HG02981 (cell line): ENCODE measurements at regions not wholly inside any gene's neighbourhood (a gene's known extent, or its start where the extent isn't known, plus 50 kb on each side); places are given as distances from the start of the nearest gene placed in this dataset.

Source experiments
- ATAC-seq: cut with Tn5 transposase; IDR thresholded peaks from one replicate; pipeline ENCODE4 v1.9.1; 2021; ENCODE audit warnings: mild to moderate bottlenecking, moderate library complexity; ENCODE audit not compliant: unreplicated experiment

DNA sequence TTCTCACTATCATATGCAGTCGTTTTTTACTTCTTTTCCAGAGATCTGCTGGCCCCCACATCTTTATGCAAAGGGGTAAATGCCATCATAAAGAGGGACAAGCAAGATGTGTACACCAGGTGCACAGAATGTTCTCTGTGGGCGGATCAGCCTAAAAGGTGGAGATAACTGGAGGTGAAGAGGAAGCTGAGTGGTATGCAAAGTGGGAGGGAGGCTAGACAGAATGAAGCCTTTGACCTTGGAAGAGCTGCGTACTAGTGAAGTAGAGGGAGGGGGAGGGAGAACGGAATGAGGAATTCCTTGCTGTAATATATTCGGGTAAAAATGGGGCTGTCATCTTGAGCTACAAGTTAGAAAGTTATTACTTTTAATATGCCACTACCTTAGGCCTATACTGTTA is 287.5 kb upstream of the VRK2 start:
- no peak for ATAC-seq

DNA sequence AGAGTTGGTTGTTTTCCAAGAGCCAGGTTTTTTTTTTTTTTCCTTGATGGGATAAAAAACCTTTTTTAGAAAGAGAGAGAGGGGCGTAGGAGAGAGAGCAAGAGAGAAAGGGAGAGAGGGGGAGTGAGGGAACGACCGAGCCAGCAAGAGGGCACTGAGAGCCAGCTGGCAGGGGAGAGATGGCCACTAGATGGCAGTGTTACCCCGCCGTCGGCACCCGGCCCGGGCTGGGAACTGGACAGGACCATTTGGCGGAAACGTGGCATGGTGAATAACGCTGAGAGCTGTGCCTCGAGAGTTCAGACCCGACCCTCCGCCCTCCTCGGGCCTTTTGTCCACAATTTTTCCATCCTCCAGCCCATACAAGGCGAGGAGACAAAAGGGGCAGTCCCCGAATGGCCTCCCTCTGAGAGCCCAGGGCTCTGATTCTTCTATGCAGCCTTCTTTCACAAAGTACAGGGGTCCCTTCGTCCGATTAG is 286.7 kb upstream of the VRK2 start:
- peak; percentile 90 for ATAC-seq

DNA sequence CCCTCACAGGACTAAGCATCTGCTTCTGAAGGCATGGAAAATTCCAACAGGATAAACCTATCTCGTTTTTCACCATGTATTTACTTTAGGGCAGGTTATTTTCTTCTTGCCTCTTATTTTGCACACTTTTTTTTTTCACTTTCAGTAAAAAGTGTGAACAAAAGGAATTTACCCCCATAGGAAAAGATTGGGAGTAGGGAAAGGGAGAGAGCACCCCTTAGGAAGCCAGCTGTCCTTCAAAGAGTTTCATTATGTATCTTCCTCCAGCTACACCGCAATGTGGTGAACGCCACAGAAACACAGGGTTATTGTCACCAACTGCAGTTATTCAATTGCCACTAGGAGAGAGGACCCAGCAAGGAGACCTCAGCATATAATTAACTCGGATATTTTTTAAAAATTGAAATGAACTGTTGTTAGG is 286.2 kb upstream of the VRK2 start:
- ATAC-seq, result peak; percentile 71

DNA sequence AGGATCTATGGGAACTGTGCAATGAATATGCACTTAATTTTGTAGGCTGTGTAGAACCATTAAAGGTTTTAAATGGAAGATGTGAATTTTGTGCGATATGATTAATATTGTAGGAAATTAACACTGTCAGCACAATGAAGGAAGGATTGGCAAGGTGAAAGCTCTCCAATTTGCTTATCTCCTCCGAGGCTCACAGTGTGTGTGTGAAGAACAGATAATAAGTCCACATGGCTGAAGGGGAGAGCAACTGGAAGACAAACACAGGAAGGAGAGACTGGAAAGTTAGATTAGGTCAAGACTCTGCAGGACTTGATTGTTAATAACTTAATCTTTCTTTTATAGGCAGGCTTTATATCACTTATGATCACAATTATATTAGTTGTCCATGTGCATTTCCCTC is 269.7 kb upstream of the VRK2 start:
- ATAC-seq, result no peak

DNA sequence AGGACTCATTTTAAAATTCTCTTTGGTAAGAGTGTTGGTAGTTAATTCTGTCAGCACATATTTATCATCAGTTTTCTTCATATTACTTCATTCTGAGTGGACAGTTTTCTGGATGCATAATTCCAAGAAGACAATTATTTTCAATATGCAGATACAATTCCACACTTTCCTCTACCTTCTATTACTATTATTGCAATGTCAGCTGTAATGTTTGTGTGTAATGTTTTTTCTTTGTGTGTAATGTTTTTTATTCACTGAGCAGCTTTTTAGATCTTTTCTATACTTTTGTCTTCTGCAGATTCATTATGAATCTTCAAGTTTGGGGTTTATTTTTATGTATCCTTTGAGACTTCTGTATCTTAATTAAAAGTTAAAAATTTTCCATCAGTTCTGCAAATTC is 264.0 kb upstream of the VRK2 start:
- ATAC-seq, result no peak

DNA sequence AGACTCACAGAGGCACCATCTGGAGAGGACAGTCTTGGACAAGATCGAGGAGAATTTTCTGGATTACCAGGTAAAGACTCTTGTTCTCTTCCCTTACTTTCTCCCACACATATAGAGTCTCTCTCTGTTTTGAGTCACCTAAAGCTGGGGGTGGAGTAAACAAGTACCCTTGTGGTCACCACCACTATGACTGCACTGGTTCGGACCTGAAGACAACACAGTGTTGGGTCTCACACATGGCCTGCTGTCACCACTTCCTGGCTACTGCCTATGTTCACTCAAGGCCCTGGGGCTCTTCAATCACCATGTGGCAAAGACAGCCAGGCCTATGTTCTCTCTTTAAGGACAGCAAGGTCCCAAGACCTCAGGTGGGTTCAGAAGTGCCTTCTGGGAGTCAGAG is 253.3 kb upstream of the VRK2 start:
- ATAC-seq, result no peak

DNA sequence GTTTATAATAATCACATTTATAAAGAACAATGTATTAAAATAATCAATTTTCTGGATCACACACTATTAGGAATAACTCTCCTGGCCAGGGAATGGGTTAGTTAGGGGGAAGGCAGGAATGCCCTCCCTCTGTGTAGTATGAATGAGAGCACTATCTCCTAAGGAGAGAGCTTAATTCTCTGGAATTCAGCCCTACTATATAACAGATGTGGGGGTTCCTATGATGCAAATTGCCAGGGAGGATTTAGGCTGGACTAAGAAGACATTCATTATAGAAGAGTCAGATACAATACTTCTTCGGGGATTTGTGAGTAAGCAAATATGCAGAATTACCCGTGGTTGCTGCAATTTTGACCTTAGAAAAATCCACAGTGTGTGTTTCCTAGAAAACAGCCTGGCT is 250.1 kb upstream of the VRK2 start:
- ATAC-seq, result no peak

DNA sequence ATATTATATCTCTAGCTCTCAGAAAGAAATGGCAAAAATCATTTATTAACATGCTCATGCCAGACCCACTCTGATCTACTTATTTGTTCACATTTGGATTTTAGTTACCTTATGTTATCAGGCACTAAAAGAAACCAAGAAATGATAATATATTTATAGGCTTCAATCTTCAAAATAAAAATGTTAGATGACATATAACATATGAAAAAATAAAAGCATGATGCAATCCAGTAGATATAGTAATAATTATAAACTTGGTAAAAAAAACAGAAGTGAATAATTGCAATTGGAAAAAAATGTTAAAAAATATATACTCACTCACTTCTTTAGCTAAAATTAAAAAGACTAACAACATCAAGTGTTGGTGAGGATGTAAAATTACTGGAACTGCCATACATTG is 248.3 kb upstream of the VRK2 start:
- ATAC-seq, result no peak

DNA sequence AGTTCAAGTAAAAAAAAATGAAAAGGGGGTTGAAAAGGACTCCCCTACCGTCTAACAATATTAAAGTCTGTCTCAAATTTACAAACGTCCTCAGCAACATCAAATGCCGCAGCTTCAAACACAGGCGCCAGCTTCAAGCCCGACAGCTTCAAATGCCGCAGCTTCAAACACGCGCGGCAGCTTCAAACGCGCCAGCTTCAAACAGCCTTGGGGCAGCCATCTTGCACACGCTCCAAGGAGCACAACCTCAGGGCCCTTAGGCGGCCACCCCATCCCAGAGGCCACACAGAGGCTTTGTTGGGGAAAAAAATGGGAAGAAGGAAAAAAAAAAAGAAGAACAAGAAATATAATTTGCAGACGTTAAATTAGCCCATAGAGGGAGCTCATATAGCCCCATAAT is 244.4 kb upstream of the VRK2 start:
- ATAC-seq, result no peak

DNA sequence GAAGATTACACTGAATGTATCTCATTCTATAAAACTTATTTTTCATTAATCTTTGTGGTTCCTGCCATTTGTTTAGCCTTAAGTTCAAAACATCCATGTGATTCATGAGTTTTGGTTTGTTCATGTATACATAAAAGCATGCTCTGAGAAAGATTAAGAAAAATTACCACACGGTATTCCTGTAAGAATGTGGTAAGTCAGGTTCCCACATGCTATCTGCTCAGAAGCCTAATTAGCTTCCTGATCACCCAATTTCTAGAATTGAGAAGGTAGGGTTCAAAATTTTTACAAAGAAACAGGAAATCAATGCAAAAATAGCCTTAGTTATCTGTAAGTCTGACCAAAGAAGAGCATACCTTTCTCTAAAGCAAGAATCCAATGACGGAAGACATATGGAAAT is 241.6 kb upstream of the VRK2 start:
- ATAC-seq, result no peak

DNA sequence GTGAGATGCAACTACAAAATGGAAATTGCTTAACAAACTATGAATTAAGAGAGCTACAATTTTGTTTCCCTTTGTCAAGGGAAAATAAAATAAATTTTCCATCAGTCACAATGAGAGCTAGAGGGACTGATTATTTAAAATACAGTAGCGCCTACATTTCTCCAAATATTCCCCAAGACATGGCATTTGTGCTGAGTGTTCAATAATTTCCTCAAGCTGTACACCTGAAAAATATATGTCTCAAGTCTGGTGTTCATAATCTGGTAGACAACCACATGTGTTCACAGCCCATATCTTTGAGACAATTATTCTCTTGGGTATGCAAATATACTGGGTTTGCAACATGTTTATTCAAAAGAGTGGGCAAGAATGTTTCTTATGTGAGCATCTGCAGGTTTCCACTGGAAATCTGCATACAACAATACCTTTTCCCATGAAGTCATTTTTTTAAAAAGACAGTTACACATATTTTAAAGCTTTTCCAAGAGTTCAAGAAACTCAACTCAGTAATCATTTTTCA is 240.1 kb upstream of the VRK2 start:
- ATAC-seq, result no peak

DNA sequence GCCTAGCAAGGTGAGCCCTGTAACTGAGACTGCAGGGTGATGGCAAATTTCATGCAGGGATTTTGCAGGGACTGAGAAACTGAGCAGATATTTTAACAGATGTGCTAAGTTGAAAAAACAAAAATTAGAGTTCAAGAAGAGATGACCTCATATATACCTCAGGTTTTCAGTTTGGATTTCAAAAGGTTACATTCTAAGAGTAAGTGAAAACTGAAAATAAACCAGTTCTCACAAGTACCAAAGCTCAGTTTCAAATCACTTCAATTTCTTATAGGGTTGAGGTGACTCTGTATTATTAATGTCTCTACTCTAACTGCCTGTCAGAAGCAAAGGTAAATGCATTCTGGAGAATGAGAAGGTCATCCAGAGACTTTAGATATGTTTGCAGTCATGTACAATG is 237.4 kb upstream of the VRK2 start:
- peak; percentile 90 for ATAC-seq

DNA sequence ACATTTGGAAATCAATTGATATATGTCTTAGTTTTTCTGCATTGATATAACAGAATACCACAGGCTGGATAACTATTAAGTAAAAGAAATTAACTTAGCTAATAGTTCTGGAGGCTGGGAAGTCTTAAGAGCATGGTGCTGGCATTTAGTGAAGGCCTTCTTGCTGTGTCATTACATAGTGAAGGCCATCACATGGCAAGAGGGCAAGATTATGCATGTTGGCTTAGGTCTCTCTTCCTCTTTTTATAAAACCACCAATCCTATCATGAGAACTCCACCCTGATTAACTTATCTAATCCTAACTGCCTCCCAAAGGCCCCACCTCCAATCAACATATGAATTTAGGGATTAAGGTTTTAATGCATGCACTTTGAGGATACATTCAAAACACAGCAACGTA is 225.5 kb upstream of the VRK2 start:
- ATAC-seq, result no peak

DNA sequence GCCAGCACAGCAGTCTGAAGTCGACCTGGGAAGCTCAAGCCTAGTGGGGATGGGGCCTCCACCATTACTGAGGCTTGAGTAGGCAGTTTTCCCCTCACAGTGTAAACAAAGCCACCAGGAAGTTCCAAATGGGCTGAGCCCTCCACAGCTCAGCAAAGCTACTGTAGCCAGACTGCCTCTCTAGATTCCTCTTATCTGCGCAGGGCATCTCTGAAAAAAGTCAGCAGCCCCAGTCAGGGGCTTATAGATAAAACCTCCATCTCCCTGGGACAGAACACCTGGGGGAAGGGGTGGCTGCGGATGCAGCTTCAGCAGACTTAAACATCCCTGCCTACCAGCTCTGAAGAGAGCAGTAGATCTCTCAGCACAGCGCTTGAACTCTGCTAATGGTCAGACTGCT is 218.4 kb upstream of the VRK2 start:
- no peak for ATAC-seq

DNA sequence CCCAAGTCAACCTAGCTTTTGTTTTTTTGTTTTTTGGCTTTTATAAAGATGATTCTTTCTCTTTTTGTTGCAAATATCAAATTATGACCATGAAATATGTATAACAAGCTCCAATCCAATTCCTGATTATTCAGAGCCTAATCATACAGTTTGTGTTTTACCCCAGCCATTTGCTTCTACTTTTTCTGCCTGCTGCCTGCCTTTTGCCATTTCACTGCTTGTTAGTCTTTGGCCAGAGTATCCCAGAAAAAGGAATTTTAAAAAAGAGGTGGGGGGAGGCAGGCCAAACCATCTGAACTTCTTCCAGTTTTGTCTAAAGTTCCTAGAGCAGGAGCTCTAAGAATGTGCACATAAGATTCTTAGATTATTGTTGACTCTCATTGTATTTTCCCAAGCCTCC is 211.9 kb upstream of the VRK2 start:
- ATAC-seq, result no peak

DNA sequence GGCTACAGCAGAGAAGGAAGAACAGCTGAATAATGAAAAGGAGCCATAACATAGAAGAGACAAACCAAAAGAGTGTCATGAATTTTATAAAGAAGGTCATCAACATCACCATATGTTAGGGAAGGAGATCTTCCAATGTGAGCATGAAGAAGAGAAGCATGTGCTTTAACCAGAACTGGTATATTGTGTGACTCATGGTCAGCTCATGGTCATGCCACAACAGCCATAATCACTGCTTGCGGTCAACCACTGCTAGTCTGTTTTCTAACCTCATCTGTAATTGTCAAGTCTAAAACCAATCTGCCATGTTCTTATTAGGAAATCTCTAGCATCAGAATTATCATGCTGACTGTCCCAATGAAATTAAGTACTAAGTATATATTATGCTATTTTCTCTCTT is 204.1 kb upstream of the VRK2 start:
- ATAC-seq, result no peak

DNA sequence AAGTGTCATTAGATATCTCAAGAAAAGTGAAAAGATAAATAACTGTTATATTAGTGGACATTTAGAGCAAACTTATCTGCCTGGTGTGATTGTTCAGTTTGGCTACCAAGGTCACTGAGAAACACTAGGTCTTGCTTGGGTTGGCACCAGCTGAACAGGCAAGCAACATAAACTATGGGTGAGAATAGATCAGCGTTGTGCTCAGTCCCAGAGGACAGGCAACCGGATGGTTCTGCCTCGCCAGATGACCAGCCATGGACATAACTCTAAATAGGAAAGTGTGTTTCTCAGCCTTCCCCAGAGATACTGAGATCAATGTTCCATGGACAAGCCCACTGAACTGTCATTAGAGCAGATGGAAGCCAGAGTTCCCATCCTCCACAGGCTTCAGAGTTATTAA is 203.4 kb upstream of the VRK2 start:
- no peak for ATAC-seq

DNA sequence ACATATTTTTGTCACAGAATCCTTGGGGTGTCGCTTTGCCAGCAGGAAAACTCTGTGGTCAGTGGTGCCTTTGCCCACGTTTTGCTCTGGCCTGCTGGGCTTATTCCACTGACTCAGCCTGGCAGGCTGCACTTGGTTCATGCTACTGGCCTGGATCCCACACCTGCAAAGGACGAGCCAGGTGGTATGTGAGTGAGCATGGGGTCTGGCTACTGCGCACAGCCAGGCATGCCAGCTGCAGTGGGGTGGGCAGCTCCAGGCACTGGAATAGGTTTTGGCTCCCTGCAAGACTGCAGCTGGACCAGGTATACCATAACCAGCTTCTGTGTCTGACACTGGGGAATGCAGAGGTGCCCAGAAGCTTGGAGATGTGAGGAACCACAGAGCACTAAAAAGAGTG is 197.9 kb upstream of the VRK2 start:
- ATAC-seq, result no peak

DNA sequence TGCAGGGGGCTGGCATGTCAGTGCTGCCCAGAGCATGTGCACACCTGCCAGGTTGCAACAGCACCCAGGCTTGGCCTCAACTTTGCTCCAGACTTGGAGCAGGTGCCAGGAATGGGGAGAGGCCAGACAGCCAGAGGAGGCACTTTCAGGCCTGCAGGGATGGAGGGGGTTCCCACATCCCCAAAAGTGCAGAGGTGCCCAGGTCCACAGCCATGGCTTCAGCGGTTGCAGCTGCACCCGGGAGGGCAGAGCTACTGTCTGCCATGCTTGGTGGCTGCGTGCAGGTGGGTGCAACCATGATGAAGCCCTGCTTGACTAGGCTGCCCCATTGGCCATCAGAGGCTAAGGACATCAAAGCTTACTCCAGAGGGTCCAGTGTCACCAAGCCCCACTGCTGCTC is 196.8 kb upstream of the VRK2 start:
- ATAC-seq, result no peak

DNA sequence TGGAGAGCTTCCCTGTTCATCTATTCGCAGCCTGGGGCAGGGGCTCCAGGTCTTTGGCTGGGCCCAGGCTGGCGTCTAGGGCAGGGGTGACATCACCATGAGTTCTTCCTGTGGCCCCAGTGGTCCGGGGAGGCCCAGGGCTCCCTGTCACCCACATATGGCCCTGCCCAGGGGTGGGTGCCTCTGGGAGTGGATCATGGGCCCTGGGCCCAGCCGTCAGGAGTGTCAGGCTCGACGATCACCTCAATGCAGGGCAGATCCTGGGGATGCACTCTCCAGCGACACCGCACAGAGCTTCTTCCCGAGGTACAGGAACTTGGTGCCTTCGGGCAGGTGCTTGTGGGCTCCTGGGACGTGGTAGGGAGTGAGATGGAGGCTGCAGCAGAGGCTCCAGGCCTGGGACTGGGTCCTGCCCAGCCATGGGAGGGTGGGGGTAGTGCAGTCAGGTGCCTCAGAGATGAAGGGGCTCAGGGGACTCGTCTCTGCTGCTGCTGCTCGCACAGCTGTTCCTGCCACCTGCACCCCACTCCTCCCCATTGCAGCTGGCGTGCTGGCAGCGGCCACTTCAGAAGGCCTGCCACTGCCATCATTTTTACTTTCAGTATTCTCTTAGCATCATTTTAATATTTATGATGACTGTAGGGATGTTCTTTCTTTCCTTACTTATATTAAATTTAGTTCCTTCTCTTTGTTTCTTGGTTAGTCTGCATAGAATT is 196.0 kb upstream of the VRK2 start:
- no peak for ATAC-seq

DNA sequence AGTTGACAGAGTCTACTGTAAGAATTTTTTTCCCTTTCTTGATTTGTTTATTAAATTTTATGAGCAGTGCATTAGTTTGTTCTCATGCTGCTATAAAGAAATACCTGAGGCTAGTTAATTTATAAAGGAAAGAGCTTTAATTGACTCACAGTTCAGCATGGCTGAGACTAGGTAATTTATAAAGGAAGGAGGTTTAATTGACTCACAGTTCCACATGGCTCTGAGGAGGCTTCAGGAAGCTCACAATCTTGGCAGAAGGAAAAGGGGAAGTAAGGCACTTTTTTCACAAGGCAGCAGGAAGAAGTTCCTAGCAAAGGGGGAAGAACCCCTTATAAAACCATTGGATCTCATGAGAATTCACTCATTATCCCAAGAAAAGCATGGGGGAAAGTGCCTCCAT is 191.4 kb upstream of the VRK2 start:
- no peak for ATAC-seq

DNA sequence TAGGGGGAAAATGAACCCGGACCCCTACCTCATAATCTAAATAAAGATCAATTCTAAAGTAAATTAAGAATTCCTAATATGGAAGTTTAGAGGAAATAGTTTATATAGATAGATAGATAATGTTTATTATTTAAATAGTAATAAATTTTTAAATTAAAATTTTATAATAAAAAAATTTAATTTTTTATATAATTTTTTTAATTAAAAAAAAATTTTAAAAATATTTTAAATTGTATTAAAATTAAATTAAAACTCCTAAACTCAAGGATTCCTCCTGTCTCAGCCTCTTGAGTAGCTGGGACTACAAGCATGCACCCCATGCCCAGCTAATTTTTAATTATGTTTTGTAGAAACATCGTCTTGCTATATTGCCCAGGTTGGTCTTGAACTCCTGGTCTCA is 186.9 kb upstream of the VRK2 start:
- ATAC-seq, result no peak

DNA sequence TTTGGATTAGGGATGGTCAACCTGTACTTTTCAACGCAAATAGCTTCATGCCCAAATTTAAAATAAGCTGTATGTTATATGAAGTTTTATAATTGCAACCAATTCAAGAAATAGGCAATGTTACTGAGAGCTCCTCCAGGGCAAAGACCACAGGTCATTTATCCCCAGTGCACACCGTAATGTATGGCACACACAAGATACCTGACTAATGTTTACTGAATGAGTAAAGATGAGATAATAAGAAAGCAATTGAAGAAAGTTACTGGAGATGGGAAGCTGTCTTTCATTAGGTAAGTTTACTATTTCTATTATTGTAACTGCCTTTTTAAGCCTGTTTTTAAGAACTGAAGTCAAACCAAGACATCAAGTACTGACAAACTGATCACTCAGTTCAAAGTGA is 184.5 kb upstream of the VRK2 start:
- no peak for ATAC-seq
